ENCODE measurements at regions not wholly inside any gene's neighbourhood (a gene's known extent, or its start where the extent isn't known, plus 50 kb on each side); places are given as distances from the start of the nearest gene placed in this dataset.
"Not testable (repeated sequence)": the region's sequence is repeated elsewhere in the genome, so short reads cannot be mapped to it uniquely, and the experiment has no call there.

- DNase-seq: not testable (repeated sequence)
These were observed 352.0 kb downstream of the OR4F29 start for GRCh38 chr1:99481-99880.

- not testable (repeated sequence) for DNase-seq
These were observed 352.7 kb downstream of the OR4F29 start for GRCh38 chr1:98811-99210.

GRCh38 chr1:91279-91678 lies 360.2 kb downstream of the OR4F29 start:
- DNase-seq: not testable (repeated sequence)

- DNase-seq: not testable (repeated sequence)
These were observed 363.4 kb downstream of the OR4F29 start for GRCh38 chr1:88110-88509.

- not testable (repeated sequence) for DNase-seq
These were observed 372.3 kb downstream of the OR4F29 start for GRCh38 chr1:79152-79551.

GRCh38 chr1:65119-65518 lies 386.4 kb downstream of the OR4F29 start, which contains the start of gene OR4F5:
OR4F5 (plus strand) TSS chr1:65419.
- DNase-seq: not testable (repeated sequence)

GRCh38 chr1:56014-56531 lies 395.4 kb downstream of the OR4F29 start:
- not testable (repeated sequence) for DNase-seq

- DNase-seq: not testable (repeated sequence)
These were observed 398.3 kb downstream of the OR4F29 start for GRCh38 chr1:53182-53581.

- DNase-seq: not testable (repeated sequence)
These were observed 409.5 kb downstream of the OR4F29 start for GRCh38 chr1:41965-42466.

GRCh38 chr1:41197-41596 lies 410.3 kb downstream of the OR4F29 start:
- not testable (repeated sequence) for DNase-seq

- DNase-seq: not testable (repeated sequence)
These were observed 422.3 kb downstream of the OR4F29 start for GRCh38 chr1:29183-29582.

GRCh38 chr1:17298-17697 lies 434.2 kb downstream of the OR4F29 start:
- not testable (repeated sequence) for DNase-seq

GRCh38 chr1:16025-16424 lies 435.5 kb downstream of the OR4F29 start:
- peak; percentile 11 to 12 for DNase-seq

- DNase-seq: peak; percentile 16 to 25
These were observed 441.3 kb downstream of the OR4F29 start for GRCh38 chr1:9941-10717.

Measured in activated T-cell treated with anti-CD3 and anti-CD28 coated beads, Interleukin-2, amount 50 U/mL, for 48 hours (primary cell).